ENCODE measurements at regions not wholly inside any gene's neighbourhood (a gene's known extent, or its start where the extent isn't known, plus 50 kb on each side); places are given as distances from the start of the nearest gene placed in this dataset.

DNA sequence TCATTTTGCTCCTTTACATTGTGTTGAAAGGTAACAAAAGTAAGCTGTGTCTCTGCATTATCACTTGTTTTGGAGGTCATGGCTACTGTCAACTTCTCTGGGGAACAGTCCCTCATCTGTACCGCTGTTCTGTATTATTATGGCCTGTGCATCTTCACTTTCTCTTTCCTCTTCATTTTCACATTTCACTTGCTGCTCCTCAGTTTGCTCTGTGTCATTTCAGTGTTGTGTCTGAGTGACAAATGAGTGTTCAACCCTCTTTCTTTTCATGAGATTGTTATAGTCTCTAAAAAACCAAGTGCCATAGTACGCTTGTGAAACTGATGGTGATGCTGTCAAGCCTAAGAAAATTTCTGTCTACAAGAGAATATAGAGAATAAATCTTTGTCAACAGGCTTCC, 122.0 kb upstream of the FER start:
- no peaks in the 10 kb centered on the region for H3K27me3 ChIP-seq (ENCODE audit: control insufficient read depth, low read length)
- H3K36me3 ChIP-seq (ENCODE audit: control insufficient read depth, low read length) = no peaks in the 10 kb centered on the region
- no peaks in the 10 kb centered on the region for H3K79me2 ChIP-seq (ENCODE audit: control insufficient read depth, low read length)
- H3K9me2 ChIP-seq (replicated peaks; ENCODE audit: control insufficient read depth, low read length) = no peaks in the 10 kb centered on the region
- H3K4me3 ChIP-seq (ENCODE audit: low read length) = no peak overlapping the region
- TF ChIP-seq, protein P1, sequence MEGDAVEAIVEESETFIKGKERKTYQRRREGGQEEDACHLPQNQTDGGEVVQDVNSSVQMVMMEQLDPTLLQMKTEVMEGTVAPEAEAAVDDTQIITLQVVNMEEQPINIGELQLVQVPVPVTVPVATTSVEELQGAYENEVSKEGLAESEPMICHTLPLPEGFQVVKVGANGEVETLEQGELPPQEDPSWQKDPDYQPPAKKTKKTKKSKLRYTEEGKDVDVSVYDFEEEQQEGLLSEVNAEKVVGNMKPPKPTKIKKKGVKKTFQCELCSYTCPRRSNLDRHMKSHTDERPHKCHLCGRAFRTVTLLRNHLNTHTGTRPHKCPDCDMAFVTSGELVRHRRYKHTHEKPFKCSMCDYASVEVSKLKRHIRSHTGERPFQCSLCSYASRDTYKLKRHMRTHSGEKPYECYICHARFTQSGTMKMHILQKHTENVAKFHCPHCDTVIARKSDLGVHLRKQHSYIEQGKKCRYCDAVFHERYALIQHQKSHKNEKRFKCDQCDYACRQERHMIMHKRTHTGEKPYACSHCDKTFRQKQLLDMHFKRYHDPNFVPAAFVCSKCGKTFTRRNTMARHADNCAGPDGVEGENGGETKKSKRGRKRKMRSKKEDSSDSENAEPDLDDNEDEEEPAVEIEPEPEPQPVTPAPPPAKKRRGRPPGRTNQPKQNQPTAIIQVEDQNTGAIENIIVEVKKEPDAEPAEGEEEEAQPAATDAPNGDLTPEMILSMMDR (IDR thresholded peaks at IDR 0.05; ENCODE audit: low read depth, low read length, poor library complexity, severe bottlenecking) = no peak
- TF ChIP-seq EZH2phosphoT487 (IDR thresholded peaks at IDR 0.05; ENCODE audit: borderline replicate concordance, low read length) = no peak
- no peaks in the 10 kb centered on the region for H3K4me1 ChIP-seq (ENCODE audit: control insufficient read depth, low read length)
- H3K9me3 ChIP-seq (ENCODE audit: control insufficient read depth, insufficient read depth, low read length) = no peaks in the 10 kb centered on the region
- H4K20me1 ChIP-seq (ENCODE audit: control insufficient read depth, insufficient read depth, low read depth, low read length) = no peaks in the 10 kb centered on the region
- no peak overlapping the region for H3K27ac ChIP-seq (ENCODE audit: low read depth, low read length)
- no peaks in the 10 kb centered on the region for H3F3A ChIP-seq (ENCODE audit: control insufficient read depth, insufficient read depth)
- H3K4me2 ChIP-seq (ENCODE audit: low read length) = no peak overlapping the region

DNA sequence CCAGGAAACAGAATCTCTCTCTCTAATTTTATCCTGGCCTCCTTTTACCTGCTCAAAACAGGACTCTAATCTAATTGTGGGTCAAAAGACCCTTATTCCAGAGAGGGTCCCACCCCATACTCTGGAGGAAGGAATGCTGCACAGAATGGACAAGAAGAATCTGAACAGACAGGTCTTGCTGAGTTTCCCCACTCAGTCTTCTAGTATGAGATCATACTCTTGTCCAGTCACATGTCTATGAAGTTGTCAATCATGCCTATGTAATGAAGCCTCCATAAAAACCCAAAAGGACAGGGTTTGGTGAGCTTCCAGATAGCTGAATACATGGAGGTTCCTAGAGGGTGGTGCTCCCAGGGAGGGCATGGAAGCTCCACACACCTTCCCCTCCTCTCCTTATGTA, 123.9 kb upstream of the FER start:
- Histone ChIP-seq H3K4me3 (ENCODE audit: low read length) (no peak overlapping the region), H3K79me2 (ENCODE audit: control insufficient read depth, low read length) (no peaks in the 10 kb centered on the region), H3K27me3 (ENCODE audit: control insufficient read depth, low read length) (no peaks in the 10 kb centered on the region), H3K4me2 (ENCODE audit: low read length) (no peak overlapping the region), H3K9me3 (ENCODE audit: control insufficient read depth, insufficient read depth, low read length) (no peaks in the 10 kb centered on the region), H3K36me3 (ENCODE audit: control insufficient read depth, low read length) (no peaks in the 10 kb centered on the region), H3K4me1 (ENCODE audit: control insufficient read depth, low read length) (no peaks in the 10 kb centered on the region), H4K20me1 (ENCODE audit: control insufficient read depth, insufficient read depth, low read depth, low read length) (no peaks in the 10 kb centered on the region), H3K27ac (ENCODE audit: low read depth, low read length) (no peak overlapping the region), H3K9me2 (replicated peaks; ENCODE audit: control insufficient read depth, low read length) (no peaks in the 10 kb centered on the region), H3F3A (ENCODE audit: control insufficient read depth, insufficient read depth) (no peaks in the 10 kb centered on the region)
- TF ChIP-seq, protein P1 (IDR thresholded peaks at IDR 0.05; ENCODE audit: low read depth, low read length, poor library complexity, severe bottlenecking) = no peak
- TF ChIP-seq EZH2phosphoT487 (IDR thresholded peaks at IDR 0.05; ENCODE audit: borderline replicate concordance, low read length) = no peak

DNA sequence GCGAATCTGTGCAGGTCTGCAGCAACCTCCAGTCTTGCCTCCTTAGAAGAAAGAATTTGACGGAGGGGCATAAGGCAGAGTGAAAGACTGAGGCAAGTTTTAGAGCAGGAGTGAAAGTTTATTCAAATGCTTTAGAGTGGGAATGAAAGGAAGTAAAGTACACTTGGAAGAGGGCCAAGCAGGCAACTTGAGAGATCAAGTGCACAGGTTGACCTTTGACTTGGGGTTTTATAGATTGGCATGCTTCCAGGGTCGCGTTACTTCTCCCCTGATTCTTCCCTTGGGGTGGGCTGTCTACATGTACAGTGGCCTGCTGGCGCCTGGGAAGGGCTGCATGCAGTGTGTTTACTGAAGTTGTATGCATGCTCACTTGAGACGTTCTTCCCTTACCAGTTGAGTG, 127.2 kb upstream of the FER start:
- Histone ChIP-seq H3K27ac (ENCODE audit: low read depth, low read length) (no peak overlapping the region), H3K36me3 (ENCODE audit: control insufficient read depth, low read length) (no peaks in the 10 kb centered on the region), H3K4me3 (ENCODE audit: low read length) (no peak overlapping the region), H3K4me2 (ENCODE audit: low read length) (no peak overlapping the region), H3K4me1 (ENCODE audit: control insufficient read depth, low read length) (no peaks in the 10 kb centered on the region), H3K9me3 (ENCODE audit: control insufficient read depth, insufficient read depth, low read length) (no peaks in the 10 kb centered on the region), H3K27me3 (ENCODE audit: control insufficient read depth, low read length) (no peaks in the 10 kb centered on the region), H4K20me1 (ENCODE audit: control insufficient read depth, insufficient read depth, low read depth, low read length) (no peaks in the 10 kb centered on the region), H3F3A (ENCODE audit: control insufficient read depth, insufficient read depth) (no peaks in the 10 kb centered on the region), H3K79me2 (ENCODE audit: control insufficient read depth, low read length) (no peaks in the 10 kb centered on the region), H3K9me2 (replicated peaks; ENCODE audit: control insufficient read depth, low read length) (no peaks in the 10 kb centered on the region)
- TF ChIP-seq EZH2phosphoT487 (IDR thresholded peaks at IDR 0.05; ENCODE audit: borderline replicate concordance, low read length) = no peak
- TF ChIP-seq, protein P1 (IDR thresholded peaks at IDR 0.05; ENCODE audit: low read depth, low read length, poor library complexity, severe bottlenecking) = no peak

- Histone ChIP-seq H3K79me2 (ENCODE audit: control insufficient read depth, low read length) (no peaks in the 10 kb centered on the region), H3K4me1 (ENCODE audit: control insufficient read depth, low read length) (no peaks in the 10 kb centered on the region), H3K36me3 (ENCODE audit: control insufficient read depth, low read length) (no peaks in the 10 kb centered on the region), H3K27me3 (ENCODE audit: control insufficient read depth, low read length) (no peaks in the 10 kb centered on the region), H3K9me3 (ENCODE audit: control insufficient read depth, insufficient read depth, low read length) (no peaks in the 10 kb centered on the region), H3F3A (ENCODE audit: control insufficient read depth, insufficient read depth) (no peaks in the 10 kb centered on the region), H3K27ac (ENCODE audit: low read depth, low read length) (no peak overlapping the region), H3K9me2 (replicated peaks; ENCODE audit: control insufficient read depth, low read length) (no peaks in the 10 kb centered on the region), H4K20me1 (ENCODE audit: control insufficient read depth, insufficient read depth, low read depth, low read length) (no peaks in the 10 kb centered on the region), H3K4me2 (ENCODE audit: low read length) (no peak overlapping the region), H3K4me3 (ENCODE audit: low read length) (no peak overlapping the region)
- TF ChIP-seq, protein P1 (IDR thresholded peaks at IDR 0.05; ENCODE audit: low read depth, low read length, poor library complexity, severe bottlenecking) = no peak
- no peak for TF ChIP-seq EZH2phosphoT487 (IDR thresholded peaks at IDR 0.05; ENCODE audit: borderline replicate concordance, low read length)
These were observed 127.9 kb upstream of the FER start for GRCh38 chr5:108619815-108620214.

Data from DOHH2 (cell line).